ENCODE measurements at regions not wholly inside any gene's neighbourhood (a gene's known extent, or its start where the extent isn't known, plus 50 kb on each side); places are given as distances from the start of the nearest gene placed in this dataset.

DNA sequence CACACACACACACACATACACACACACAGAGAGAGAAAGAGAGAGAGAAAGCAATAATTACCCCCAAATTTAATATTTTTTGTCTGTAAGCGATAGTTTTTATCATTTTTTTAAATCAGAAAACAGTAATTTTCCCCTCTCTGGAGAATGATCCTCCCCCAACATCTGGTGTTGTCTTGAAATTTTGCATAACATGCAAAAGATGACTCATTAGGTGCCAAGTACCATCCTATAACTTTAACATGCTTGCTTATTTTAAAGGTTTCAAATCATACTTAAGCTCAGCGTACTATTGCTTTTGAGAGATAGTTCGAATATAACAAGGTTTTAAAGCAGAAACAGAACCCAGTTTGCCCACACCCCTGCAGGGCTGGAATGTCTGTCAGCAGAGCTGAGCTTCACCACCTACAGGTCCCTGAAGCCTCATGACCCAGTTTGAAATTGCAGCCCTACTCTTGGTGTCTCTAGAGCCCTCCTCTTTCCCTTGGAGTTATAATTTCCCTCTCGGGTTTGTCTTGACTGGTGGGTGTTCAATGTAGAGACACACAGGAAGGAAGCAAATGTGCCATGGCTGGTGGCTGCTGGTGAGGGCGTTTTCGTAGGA is 175.0 kb upstream of the HS3ST1 start:
- DNase-seq = no peak
- no peak overlapping the region for H3K27ac ChIP-seq
- intact Hi-C loops (cut with DNase I; ENCODE audit: low total_unique reads) = no loop called here
- H3K36me3 ChIP-seq = no peaks in the 10 kb centered on the region
- no peaks in the 10 kb centered on the region for H3K9me3 ChIP-seq
- no peaks in the 10 kb centered on the region for H3K4me1 ChIP-seq
- WGBS, 2 donors (ENCODE audit: low coverage in 1 of 2) = 83 to 91% methylated on average over 3 to 6 of the region's 6 CpGs
- in situ Hi-C loops (cut with MboI; ENCODE audit: low pct_ligation_motif_present in 1 of 4, low pct_unique_long_range_greater_than_20kb in 1 of 4, low sequenced_read_pairs in 3 of 4) = loop anchor here in 1 of 4 donors (25.0 kb wide), 1 partner anchor 109 kb away; no protein-coding TSS in a partner anchor
- no peak overlapping the region for H3K4me3 ChIP-seq
- no peaks in the 10 kb centered on the region for H3K27me3 ChIP-seq
- TF ChIP-seq POLR2AphosphoS5 (IDR thresholded peaks at IDR 0.05) (no peak), EP300 (IDR thresholded peaks at IDR 0.05; ENCODE audit: low read depth) (no peak), POLR2A (IDR thresholded peaks at IDR 0.05) (no peak)
- TF ChIP-seq, protein P1, sequence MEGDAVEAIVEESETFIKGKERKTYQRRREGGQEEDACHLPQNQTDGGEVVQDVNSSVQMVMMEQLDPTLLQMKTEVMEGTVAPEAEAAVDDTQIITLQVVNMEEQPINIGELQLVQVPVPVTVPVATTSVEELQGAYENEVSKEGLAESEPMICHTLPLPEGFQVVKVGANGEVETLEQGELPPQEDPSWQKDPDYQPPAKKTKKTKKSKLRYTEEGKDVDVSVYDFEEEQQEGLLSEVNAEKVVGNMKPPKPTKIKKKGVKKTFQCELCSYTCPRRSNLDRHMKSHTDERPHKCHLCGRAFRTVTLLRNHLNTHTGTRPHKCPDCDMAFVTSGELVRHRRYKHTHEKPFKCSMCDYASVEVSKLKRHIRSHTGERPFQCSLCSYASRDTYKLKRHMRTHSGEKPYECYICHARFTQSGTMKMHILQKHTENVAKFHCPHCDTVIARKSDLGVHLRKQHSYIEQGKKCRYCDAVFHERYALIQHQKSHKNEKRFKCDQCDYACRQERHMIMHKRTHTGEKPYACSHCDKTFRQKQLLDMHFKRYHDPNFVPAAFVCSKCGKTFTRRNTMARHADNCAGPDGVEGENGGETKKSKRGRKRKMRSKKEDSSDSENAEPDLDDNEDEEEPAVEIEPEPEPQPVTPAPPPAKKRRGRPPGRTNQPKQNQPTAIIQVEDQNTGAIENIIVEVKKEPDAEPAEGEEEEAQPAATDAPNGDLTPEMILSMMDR (IDR thresholded peaks at IDR 0.05) = no peak

DNA sequence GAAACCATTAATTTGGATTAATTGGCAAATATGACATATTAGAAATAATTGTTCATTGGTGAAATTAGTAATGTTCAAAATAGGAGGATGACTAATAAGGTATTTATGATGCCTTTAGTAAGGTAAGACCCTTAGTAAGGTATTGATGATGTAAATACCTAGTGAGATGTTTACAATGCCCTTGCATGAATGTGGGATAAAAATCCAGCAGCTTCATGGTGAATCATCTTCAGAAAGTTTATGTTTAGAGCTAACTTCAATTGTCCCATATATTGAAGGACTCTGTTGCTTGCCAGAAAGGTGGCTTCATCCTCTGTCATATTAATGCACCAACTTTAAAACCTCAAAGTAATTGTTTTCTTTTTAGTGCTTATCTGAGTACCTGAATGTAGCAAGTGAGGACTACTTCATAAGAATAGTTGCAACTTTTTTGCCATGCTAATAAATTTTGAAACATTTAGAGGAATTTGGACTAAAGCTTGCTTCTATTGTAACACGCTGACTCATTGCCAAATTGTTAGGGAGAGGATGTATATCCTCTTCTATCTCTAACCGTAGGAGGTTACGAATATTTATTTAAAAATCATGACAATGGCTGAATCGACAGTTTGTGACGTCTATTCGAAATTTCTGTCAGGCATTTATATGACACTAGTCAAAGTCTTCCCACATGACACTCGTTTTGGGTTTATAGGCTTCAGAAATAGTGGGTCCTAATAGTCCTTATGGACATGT is 174.1 kb upstream of the HS3ST1 start:
- intact Hi-C loops (cut with DNase I; ENCODE audit: low total_unique reads) = no loop called here
- no peaks in the 10 kb centered on the region for H3K27me3 ChIP-seq
- in situ Hi-C loops (cut with MboI; ENCODE audit: low pct_ligation_motif_present in 1 of 4, low pct_unique_long_range_greater_than_20kb in 1 of 4, low sequenced_read_pairs in 3 of 4) = loop anchor here in 1 of 4 donors (25.0 kb wide), 1 partner anchor 110 kb away; no protein-coding TSS in a partner anchor
- DNase-seq = no peak
- WGBS, 2 donors (ENCODE audit: low coverage in 1 of 2) = 71 to 87% methylated on average over 7 of the region's 7 CpGs
- no peaks in the 10 kb centered on the region for H3K4me1 ChIP-seq
- no peak overlapping the region for H3K4me3 ChIP-seq
- no peak overlapping the region for H3K27ac ChIP-seq
- no peaks in the 10 kb centered on the region for H3K9me3 ChIP-seq
- TF ChIP-seq EP300 (IDR thresholded peaks at IDR 0.05; ENCODE audit: low read depth) = no peak
- TF ChIP-seq, protein P1 (IDR thresholded peaks at IDR 0.05) = no peak
- no peak for TF ChIP-seq POLR2A (IDR thresholded peaks at IDR 0.05)
- TF ChIP-seq POLR2AphosphoS5 (IDR thresholded peaks at IDR 0.05) = no peak
- no peaks in the 10 kb centered on the region for H3K36me3 ChIP-seq

GRCh38 chr4:11599064-11599463 is 170.4 kb upstream of the HS3ST1 start:
- WGBS, 2 donors (ENCODE audit: low coverage in 1 of 2) = 0 to 100% methylated on average over 1 of the region's 1 CpG
- Histone ChIP-seq H3K27me3 (no peaks in the 10 kb centered on the region), H3K27ac (no peak overlapping the region), H3K4me1 (no peaks in the 10 kb centered on the region), H3K9me3 (no peaks in the 10 kb centered on the region), H3K36me3 (no peaks in the 10 kb centered on the region), H3K4me3 (no peak overlapping the region)
- no peak for DNase-seq
- intact Hi-C loops (cut with DNase I; ENCODE audit: low total_unique reads) (no loop called here), in situ Hi-C loops (cut with MboI; ENCODE audit: low pct_ligation_motif_present in 1 of 4, low pct_unique_long_range_greater_than_20kb in 1 of 4, low sequenced_read_pairs in 3 of 4) (no loop called here)
- TF ChIP-seq, protein P1 (IDR thresholded peaks at IDR 0.05) = no peak
- TF ChIP-seq EP300 (IDR thresholded peaks at IDR 0.05; ENCODE audit: low read depth) (no peak), POLR2A (IDR thresholded peaks at IDR 0.05) (no peak), POLR2AphosphoS5 (IDR thresholded peaks at IDR 0.05) (no peak)

DNA sequence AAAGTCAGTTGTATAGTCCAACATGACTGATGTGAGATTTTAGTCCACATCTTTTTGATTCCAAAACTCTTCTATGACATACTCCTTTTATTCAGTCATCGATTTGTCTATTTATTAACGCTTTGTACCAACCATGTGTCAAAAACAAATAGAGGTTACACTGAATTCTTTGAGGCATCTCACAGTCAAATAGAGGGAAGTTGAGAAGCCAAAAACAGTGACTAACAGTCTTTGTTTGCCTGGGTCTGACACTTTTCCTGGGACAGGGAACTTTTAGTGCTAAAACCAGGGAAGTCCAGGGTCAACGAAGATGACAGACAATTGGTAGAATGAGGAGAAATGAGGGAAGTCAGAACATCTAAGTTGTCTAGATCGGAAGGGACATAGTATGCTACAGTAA is 169.9 kb upstream of the HS3ST1 start:
- Histone ChIP-seq H3K36me3 (no peaks in the 10 kb centered on the region), H3K27ac (no peak overlapping the region), H3K4me1 (no peaks in the 10 kb centered on the region), H3K4me3 (no peak overlapping the region), H3K27me3 (no peaks in the 10 kb centered on the region), H3K9me3 (no peaks in the 10 kb centered on the region)
- in situ Hi-C loops (cut with MboI; ENCODE audit: low pct_ligation_motif_present in 1 of 4, low pct_unique_long_range_greater_than_20kb in 1 of 4, low sequenced_read_pairs in 3 of 4) (no loop called here), intact Hi-C loops (cut with DNase I; ENCODE audit: low total_unique reads) (no loop called here)
- TF ChIP-seq POLR2A (IDR thresholded peaks at IDR 0.05) = no peak
- TF ChIP-seq, protein P1 (IDR thresholded peaks at IDR 0.05) = no peak
- no peak for TF ChIP-seq EP300 (IDR thresholded peaks at IDR 0.05; ENCODE audit: low read depth)
- TF ChIP-seq POLR2AphosphoS5 (IDR thresholded peaks at IDR 0.05) = no peak
- DNase-seq = no peak
- 40 to 96% methylated on average over 4 of the region's 4 CpGs for WGBS, 2 donors (ENCODE audit: low coverage in 1 of 2)

Data from transverse colon (tissue), 4 donors.